ENCODE measurements at regions not wholly inside any gene's neighbourhood (a gene's known extent, or its start where the extent isn't known, plus 50 kb on each side); places are given as distances from the start of the nearest gene placed in this dataset.

- TF ChIP-seq CTCF (IDR thresholded peaks at IDR 0.05) (no peak), ZSCAN20 (CRISPR knock-in tag; IDR thresholded peaks at IDR 0.05) (no peak), CEBPB (IDR thresholded peaks at IDR 0.05) (no peak)
Measured at GRCh38 chr6:121810158-121811032, 374.9 kb downstream of the GJA1 start.

Data from A549 (cell line).